IPS-11a (cell line): ENCODE measurements at regions not wholly inside any gene's neighbourhood (a gene's known extent, or its start where the extent isn't known, plus 50 kb on each side); places are given as distances from the start of the nearest gene placed in this dataset.
A peak's percentile ranks its signal among the peaks of the same experiment; 100 is the strongest.
"Not testable (repeated sequence)": the region's sequence is repeated elsewhere in the genome, so short reads cannot be mapped to it uniquely, and the experiment has no call there.

Experiments used
- H3K4me3 ChIP-seq: one replicate; pipeline ENCODE4 v1.5.1; 2013; ENCODE audit warnings: low read depth, low read length, control low read depth

GRCh38 chr13:21261487-21262216, 85.2 kb downstream of the MRPL57 start:
- H3K4me3 ChIP-seq, result not testable (repeated sequence)

GRCh38 chr13:21263909-21264308, 87.5 kb downstream of the MRPL57 start:
- not testable (repeated sequence) for H3K4me3 ChIP-seq

DNA sequence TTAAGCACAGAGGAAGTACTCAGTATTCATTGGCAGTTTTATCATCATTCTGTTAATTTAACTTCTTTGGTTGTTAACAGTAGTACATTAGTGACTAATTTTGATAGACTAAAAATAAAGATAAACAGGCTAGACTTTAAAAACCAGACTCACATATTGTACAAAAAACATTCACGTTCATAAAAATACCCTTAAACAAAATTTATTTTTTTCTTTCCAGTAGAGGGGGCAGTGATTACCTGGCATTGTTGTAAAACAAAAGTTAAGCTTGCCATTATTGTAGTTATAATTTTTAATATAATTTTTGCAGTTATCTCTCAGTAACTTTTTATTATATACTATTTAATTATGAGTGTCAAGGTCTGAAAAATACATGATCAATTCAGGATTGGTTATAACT, 92.0 kb downstream of the MRPL57 start:
- not testable (repeated sequence) for H3K4me3 ChIP-seq

GRCh38 chr13:21272439-21272838, 96.0 kb downstream of the MRPL57 start:
- not testable (repeated sequence) for H3K4me3 ChIP-seq

GRCh38 chr13:21274457-21274856, 98.0 kb downstream of the MRPL57 start:
- H3K4me3 ChIP-seq, result not testable (repeated sequence)

- no peak overlapping the region for H3K4me3 ChIP-seq
Observed at GRCh38 chr13:21282065-21282464, 105.6 kb downstream of the MRPL57 start.

DNA sequence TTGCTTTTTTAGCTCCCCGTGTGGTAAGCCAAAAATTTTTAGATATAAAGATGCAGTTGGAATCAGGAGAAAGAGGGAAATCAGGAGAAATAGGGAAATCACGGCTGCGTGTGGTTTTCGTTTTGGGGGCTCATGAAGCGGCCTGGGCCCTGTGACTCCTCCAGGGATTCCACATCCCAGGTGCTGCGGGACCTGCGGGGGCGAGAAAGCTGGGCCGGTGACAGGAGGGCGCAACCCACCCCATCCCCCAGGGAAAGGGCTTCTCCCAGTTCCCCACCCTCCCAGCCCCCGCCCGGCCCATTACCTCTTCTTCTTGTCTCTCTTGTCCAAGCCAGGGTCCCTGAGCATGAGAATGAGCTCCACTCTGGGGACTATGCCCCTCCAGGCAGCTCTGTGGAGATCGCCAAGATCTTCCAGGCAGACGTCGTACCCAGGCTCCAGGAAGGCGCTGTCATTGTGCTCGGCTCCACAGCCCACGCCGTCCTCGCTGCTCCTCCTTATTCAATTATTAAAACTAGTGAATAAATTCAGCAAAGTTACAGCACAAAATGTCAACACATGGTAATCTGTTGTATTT, 111.0 kb downstream of the MRPL57 start:
- no peak overlapping the region for H3K4me3 ChIP-seq

GRCh38 chr13:21289475-21289874, 113.0 kb downstream of the MRPL57 start:
- H3K4me3 ChIP-seq, result no peak overlapping the region

GRCh38 chr13:21290442-21291002, 114.1 kb downstream of the MRPL57 start:
- not testable (repeated sequence) for H3K4me3 ChIP-seq

DNA sequence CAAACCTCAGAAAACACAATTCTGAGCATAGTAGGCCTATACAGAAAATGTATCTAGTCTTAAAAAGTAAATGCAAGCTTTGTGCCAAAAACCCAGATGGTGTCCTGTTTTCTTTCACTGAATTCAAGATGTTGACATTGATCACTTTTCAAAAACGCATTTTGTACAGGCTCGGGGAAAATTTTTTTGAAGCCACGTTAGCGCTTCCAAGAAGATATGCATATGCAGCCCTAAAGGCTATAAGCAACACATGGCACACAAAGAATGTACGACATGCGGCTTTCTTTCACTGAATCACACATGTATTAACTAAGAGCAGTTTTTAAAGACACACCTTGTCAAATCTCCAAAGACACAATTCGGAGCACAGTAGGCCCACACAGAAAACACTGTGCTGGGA, 115.4 kb downstream of the MRPL57 start:
- no peak overlapping the region for H3K4me3 ChIP-seq

GRCh38 chr13:21296991-21297390, 120.5 kb downstream of the MRPL57 start:
- not testable (repeated sequence) for H3K4me3 ChIP-seq

GRCh38 chr13:21297447-21297846, 121.0 kb downstream of the MRPL57 start:
- no peak overlapping the region for H3K4me3 ChIP-seq

- peak overlapping the region; percentile 84 for H3K4me3 ChIP-seq
Observed at GRCh38 chr13:21297914-21298831, 121.7 kb downstream of the MRPL57 start.

DNA sequence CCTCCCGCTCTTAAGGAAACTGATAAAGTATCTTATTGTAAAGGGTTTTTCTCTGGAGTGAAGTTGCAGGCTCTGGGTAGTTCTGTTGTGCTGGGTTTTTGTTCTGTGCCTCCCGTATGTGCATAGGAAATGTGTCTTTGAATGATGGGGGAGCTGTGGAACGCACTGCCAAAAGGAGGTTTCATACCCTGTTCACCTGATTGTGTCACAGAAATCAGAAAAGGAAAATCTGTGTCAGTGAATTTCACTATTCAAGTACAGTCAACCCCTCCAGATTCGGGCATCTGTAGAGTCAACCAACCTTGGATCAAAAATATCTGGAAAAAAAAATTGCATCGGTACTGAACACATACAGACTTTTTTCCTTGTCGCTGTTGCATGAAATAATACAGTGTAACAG, 127.8 kb downstream of the MRPL57 start:
- H3K4me3 ChIP-seq, result no peak overlapping the region

DNA sequence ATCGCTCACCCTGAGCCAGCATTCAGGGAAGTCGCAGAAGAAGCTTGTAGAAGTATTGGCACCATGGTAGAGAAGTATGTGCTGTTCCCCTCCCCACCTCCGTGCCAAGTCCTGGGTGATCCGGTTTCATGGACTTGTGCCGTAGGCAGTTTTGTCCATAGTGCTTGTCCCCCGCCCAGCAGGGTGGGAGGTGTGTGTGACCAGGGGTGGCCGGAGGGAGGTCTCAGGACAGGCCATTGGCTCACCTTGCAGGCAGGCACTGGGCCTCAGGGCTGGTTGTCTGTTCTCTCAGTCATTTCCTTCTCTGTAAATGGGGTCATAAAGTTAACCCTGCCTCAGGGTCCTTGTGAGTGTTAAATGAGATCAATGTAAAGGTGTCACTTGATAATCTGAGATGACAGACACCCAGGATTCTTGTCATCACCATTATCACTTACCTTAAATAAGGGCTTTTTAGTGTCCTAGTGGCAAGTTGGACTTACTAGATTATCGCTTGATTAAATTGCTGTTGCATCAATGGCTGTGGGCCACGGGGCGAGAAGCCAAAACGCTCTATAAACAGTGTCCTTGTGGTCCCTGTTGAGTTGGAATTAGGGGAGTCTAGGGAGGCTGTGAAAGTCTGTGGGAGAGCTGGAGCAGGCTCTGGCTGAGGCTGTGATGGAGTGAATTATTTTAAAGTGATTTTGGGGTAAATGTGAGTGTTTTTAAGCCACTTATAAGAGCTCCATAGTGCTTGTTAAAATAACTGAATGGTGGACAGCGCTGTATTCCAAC, 130.0 kb downstream of the MRPL57 start:
- H3K4me3 ChIP-seq, result not testable (repeated sequence)

- not testable (repeated sequence) for H3K4me3 ChIP-seq
Observed at GRCh38 chr13:21307158-21307557, 130.7 kb downstream of the MRPL57 start.

- H3K4me3 ChIP-seq, result no peak overlapping the region
Observed at GRCh38 chr13:21308906-21309305, 132.4 kb downstream of the MRPL57 start.

DNA sequence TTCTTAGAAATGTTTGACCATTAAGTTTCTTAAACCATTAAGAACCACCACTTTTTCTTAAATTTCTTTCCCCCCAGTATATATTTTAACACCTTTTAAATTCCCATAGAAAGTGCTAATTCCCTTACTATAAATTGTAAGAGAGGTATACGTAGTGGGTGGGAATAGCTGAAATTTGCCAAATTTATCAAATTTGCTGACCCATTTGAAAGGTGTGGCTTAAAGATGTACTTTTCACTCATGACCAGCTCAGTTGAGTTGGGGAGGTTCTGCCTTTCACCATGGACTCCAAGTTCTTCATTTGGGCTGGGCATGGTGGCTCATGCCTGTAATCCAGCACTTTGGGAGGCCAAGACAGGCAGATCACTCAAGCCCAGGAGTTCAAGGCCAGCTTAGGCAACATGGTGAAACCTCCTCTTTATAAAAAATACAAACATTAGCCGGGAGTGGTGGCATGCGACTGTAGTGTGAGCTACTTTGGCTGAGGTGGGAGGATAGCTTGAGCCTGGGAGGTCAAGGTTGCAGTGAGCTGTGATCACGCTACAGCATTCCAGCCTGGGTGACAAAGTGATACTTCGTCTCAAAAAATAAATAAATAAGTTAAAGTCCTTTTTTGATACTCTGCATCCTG, 133.2 kb downstream of the MRPL57 start:
- no peak overlapping the region for H3K4me3 ChIP-seq

DNA sequence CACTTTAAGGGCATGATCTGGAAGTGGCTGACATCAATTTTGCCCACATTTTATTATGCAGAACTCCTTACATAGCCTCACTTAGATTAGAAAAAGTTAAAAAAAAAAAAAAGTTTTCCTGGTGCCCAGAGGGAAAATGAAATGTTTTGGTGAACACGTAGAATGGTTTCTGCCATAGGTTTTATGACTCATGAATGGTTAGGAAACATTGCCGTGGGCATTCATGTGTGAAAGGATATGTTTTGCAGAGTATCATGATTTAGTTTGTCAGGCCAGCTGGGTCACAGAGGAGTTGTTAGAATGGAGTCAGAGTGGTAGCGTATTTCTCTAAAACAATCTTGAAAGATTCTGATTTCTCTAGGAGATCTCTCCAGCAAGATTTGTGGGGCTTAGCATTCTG, 133.8 kb downstream of the MRPL57 start:
- no peak overlapping the region for H3K4me3 ChIP-seq

DNA sequence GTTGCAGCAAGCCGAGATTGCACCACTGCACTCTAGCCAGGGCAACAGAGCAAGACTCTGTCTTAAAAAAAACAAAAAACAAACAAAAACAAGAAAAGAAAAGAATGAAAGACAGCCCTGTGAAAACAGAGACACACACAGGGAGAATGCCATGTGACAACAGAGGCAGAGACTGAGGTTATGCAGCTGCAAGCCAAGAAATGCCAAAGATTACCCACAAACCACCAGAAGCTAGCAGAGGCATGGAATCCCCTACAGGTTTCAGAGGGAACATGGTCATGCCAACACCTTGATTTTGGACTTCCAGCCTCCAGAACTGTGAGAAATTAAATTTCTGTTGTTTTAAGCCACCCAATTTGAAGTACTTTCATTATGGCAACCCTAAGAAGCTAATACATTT, 138.5 kb downstream of the MRPL57 start:
- H3K4me3 ChIP-seq, result not testable (repeated sequence)
